ENCODE measurements at regions not wholly inside any gene's neighbourhood (a gene's known extent, or its start where the extent isn't known, plus 50 kb on each side); places are given as distances from the start of the nearest gene placed in this dataset.
"Not testable (repeated sequence)": the region's sequence is repeated elsewhere in the genome, so short reads cannot be mapped to it uniquely, and the experiment has no call there.

DNA sequence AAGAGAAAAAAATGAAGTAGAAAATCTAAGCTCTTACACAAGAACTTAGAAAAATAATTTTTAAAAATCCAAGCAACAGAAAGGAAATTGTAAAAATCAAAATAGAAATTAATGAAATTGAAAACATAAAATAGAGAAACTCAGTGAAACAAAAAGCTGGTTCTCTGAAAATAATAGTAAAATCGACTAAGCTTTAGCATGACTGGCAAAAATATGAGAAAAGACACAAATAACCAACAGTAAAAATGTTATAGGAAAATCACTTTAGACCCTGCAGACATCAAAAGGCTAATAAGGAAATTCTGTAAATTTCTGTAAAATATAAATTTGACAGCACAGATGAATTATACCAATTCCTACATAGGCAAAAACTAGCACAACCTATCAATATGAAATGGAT lies 768.9 kb upstream of the LRRTM1 start:
- DNase-seq: no peak

GRCh38 chr2:81068144-81068543 lies 763.6 kb upstream of the LRRTM1 start:
- DNase-seq: no peak

DNA sequence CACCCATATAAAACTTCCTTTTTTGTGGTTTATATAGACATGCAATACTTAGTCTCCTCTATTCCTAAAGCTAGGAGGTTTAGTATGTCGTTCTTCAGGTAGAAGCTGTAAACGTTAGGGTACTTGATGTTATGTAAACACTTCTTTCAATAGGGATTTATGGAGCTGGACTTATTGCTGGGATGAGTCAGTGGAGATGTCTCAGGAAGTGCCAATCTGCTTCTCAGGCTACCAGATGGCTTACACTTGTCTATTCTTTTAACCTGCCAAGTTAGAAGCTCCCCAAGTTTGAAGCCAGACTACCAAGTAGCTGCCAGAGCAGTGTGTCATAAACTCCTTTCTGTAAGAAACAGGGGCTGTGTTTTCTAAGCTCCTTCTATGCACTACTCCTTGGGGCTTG lies 756.5 kb upstream of the LRRTM1 start:
- DNase-seq: no peak

DNA sequence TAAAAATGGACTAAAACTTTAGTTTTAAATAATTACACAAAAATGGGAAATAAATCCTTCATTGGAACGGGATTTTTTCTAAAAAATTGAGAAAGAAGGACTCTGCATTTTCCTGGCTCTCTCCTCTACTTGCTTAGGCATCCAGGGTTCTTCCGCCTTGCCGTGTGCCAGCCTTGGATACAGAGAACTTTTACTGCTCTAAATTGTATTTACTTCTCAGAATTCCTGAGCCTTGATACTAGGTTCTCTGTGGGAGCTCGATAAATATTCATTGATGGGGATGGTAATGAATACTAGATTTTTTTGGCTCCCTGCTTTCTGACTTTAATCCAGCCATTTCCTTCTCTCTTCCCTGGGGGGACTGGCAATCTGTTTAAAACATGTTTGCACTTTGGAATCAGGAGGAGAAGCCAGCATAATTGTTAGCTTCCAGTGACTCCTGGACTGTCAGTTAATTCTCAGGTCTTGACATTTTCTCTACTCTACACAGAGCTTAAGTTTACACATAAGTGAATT lies 746.1 kb upstream of the LRRTM1 start:
- no peak for DNase-seq

- DNase-seq: no peak
Observed at GRCh38 chr2:81043681-81044080, 739.1 kb upstream of the LRRTM1 start.

DNA sequence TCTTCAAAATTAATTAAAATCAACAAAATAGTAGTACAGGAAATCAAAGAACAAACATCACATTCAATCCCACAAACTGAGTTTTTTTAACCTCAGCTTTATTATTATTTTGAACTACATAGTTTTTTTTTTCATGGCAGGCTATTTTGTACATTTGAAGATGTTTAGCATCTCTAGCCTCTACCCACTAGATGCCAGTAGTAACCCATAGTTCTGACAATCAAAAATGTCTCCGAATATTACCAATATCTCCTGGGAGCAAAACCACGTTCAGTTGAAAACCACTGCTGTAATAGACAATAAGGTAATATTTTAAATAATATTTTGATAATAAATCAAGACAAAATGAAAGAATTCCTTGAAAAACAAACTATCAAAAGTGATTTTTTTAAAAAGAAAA lies 702.6 kb upstream of the LRRTM1 start:
- no peak for DNase-seq

DNA sequence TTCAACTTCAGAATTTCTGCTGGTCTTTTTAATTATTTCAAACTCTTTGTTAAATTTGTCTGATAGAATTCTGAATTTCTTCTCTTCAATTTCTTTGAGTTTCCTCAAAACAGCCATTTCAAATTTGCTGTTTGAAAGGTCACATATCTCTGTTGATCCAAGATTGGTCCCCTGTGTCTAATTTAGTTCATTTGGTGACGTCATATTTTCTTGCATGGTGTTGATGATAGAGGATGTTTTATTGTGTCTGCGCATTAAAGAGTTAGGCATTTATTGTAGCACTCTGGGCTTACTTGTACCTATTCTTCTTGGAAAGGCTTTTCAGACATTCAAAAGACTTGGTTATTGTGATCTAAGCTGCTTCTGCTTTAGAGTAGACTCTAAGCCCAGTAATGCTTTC lies 698.4 kb upstream of the LRRTM1 start:
- DNase-seq: no peak

DNA sequence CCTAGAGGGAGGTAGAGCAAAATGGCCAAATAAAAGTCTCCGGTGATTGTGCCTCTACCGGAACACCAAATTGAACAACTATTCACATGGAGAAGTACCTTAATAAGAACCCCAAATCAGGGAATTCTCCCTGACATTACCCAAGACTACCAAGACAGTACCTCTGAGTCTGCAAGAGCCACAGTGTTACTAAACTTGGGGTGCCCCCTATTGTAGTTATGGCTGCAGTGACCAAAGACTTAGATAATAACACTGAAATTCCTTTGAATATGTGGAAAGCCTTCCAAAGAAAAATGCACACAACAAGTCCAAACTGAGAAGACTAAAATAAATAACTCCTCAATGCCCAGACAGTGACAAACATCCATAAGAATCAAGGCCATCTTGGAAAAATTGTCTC lies 682.9 kb upstream of the LRRTM1 start:
- DNase-seq: no peak

GRCh38 chr2:80969900-80970299 lies 665.3 kb upstream of the LRRTM1 start:
- DNase-seq: no peak

GRCh38 chr2:80968450-80968849 lies 663.9 kb upstream of the LRRTM1 start:
- DNase-seq: no peak

- DNase-seq: no peak
Observed at GRCh38 chr2:80947601-80948130, 643.1 kb upstream of the LRRTM1 start.

DNA sequence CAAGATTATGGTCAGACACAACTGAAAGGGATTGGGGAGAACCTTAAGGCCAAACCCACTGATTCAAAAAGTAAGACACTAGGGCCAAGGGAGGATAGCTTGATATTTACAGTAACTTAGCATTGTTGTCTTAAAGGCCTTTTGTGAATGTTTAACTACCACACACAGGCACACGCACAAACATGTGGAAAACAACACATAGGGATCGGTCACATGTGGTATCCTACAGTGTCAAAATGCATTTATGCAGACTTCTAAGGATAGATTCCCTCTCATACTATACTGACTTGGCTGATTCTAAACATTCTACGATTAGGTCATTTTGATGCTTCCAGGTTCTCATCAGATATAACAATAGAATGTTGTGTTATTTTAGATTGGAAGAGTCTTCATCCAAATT lies 638.9 kb upstream of the LRRTM1 start:
- DNase-seq: no peak

- no peak for DNase-seq
Observed at GRCh38 chr2:80942766-80943165, 638.2 kb upstream of the LRRTM1 start.

GRCh38 chr2:80938463-80938862 lies 633.9 kb upstream of the LRRTM1 start:
- no peak for DNase-seq

- not testable (repeated sequence) for DNase-seq
Observed at GRCh38 chr2:80931820-80932219, 627.3 kb upstream of the LRRTM1 start.

DNA sequence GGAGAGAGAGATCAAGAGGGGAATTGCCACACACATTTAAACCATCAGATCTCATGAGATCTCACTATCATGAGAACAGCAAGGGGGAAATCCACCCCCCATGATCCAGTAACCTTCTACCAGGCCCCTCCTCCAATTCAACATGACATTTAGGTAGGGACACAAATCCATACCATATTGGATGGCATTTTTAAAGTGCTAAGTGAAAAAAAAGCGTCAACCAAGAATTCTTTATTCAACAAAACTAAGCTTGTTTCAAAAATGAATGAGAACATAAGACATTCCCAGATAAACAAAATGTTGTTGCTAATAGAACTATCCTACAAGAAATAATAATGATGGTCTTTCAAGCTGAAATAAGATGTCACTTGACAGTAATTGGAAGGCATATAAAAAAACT lies 626.2 kb upstream of the LRRTM1 start:
- DNase-seq: no peak

DNA sequence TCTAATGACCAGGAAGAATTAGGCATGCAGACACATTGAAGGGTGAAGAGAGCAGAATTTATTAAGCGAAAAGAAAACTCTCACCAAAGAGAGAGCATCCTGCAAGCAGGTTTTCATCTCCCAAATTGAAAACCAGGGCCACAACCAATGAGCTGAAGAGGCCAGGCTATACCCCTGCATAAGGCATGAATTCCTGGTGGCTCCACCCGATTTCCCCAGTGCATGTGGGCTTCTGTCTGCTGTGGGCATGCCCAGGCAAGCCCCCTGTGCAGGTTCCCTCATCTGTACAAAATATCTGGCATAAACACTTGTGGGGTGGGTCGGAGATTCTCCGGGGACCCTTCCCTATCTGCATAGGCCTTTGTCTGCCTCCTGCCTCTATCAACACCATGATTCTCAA lies 621.6 kb upstream of the LRRTM1 start:
- no peak for DNase-seq

GRCh38 chr2:80896576-80896975 lies 592.0 kb upstream of the LRRTM1 start:
- DNase-seq: no peak

GRCh38 chr2:80894486-80894885 lies 589.9 kb upstream of the LRRTM1 start:
- no peak for DNase-seq

DNA sequence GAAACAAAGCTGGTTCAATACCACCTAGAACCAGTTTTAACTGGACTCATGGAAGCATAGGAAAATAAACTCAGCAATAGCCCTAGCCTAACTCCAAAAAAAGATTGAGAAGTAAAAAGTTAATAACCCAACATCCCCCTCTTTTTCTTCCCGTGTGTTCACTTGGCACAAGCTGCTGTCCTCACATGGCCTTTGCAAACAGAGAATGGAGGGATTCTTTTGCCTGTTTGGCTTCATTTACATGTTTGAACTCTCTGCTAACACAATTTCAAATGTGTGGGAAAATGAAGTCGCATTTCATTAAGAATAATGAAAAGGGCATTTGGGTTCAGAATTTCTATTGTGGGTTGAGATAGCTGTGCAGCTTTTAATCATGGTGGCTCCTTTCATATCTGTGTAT lies 589.2 kb upstream of the LRRTM1 start:
- DNase-seq: no peak

DNA sequence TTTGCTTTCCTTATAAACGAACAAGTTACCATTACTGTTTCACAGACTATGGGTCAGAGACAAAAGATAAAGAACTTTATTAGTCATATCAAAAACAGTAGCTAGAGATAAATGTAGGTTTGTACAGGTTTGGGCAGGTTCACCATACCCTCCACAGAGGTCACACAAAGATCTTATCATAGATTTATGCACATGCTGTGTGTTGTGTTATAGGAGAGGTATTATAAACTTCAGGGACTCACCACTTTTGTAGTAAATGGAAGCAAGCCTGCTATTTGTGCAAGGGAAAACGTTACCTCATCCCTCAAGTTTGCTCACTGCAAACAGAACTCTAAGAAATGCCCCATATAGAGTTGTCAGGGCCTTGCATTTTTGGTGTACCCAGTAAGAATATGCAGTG lies 584.5 kb upstream of the LRRTM1 start:
- no peak for DNase-seq

- DNase-seq: no peak
Observed at GRCh38 chr2:80887841-80888378, 583.4 kb upstream of the LRRTM1 start.

- DNase-seq: no peak
Observed at GRCh38 chr2:80874374-80874773, 569.8 kb upstream of the LRRTM1 start.

DNA sequence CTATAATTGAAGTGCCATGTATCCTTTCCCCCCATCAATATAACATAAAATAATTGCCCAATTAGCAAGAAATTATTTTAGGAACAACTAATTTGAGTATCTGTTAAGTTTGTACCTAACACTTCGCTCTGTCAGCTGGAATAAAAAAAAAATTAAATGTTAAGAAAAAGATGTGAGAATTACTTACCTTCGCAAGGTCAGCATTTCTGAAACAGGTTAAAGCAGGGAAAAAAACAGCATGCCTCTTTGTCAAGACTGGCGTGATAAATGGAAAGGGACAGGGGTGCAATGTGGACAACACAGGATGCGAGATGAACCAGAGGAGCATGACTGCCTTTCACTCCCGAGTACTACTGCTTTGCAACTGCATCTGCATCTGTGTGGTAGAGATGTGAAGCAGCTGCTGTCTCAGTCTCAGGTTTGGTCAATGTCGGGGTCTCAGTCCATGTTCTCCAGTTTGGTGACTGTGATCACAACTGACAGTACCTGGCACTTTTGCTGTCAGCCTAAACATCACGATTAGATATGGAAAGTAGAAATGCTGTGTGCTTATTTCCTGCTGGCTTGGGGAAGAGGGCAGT lies 565.4 kb upstream of the LRRTM1 start:
- DNase-seq: no peak

GRCh38 chr2:80863147-80863714 lies 558.7 kb upstream of the LRRTM1 start:
- DNase-seq: no peak
